Heart right ventricle (tissue), 16 donors: ENCODE measurements at regions not wholly inside any gene's neighbourhood (a gene's known extent, or its start where the extent isn't known, plus 50 kb on each side); places are given as distances from the start of the nearest gene placed in this dataset.

Experiments used
- ATAC-seq, 8 donors: fragments of 200-7000 bp; cut with Tn5 transposase; one replicate each; pipeline ENCODE4 v1.9.1; 2020; ENCODE audit warnings: mild to moderate bottlenecking in 8 of 8, moderate library complexity in 8 of 8, moderate number of reproducible peaks in 1 of 8
- DNase-seq, 2 donors: peaks; one replicate each; pipeline ENCODE4 v3.0.0-alpha.2; 2020
- H3K27ac ChIP-seq, 10 donors: fragments of 200-600 bp; sonication (generic) in 2 of 10; one replicate each; pipeline versions ENCODE4 v1.5.0 to v1.8.0; 2020 to 2022; ENCODE audit warnings: mild to moderate bottlenecking in 3 of 10
- H3K27me3 ChIP-seq, 7 donors: fragments of 200-600 bp; one replicate each; pipeline ENCODE4 v1.8.0; 2021 to 2022; ENCODE audit warnings: mild to moderate bottlenecking in 2 of 7
- H3K36me3 ChIP-seq, 9 donors: fragments of 200-600 bp; sonication (generic) in 1 of 9; one replicate each; pipeline versions ENCODE4 v1.5.0 to v1.8.0; 2020 to 2022; ENCODE audit warnings: mild to moderate bottlenecking in 2 of 9
- H3K4me1 ChIP-seq, 9 donors: fragments of 200-600 bp; sonication (generic) in 1 of 9; one replicate each; pipeline versions ENCODE4 v1.5.0 to v1.8.0; 2020 to 2022; ENCODE audit warnings: mild to moderate bottlenecking in 4 of 9
- H3K4me3 ChIP-seq, 10 donors: fragments of 200-600 bp; sonication (generic) in 2 of 10; one replicate each; pipeline versions ENCODE4 v1.5.0 to v1.8.0; 2020 to 2022; ENCODE audit warnings: mild to moderate bottlenecking in 7 of 10, moderate library complexity in 2 of 10
- H3K9me3 ChIP-seq, 11 donors: fragments of 200-600 bp in 10 of 11; sonication (generic) in 2 of 11; one replicate each; pipeline versions ENCODE4 v1.5.0 to v1.8.0; 2013 to 2022; ENCODE audit warnings: mild to moderate bottlenecking in 2 of 11, control low read depth in 1 of 11, moderate library complexity in 1 of 11
- CTCF ChIP-seq, 9 donors: fragments of 200-600 bp; sonication (generic) in 2 of 9; IDR thresholded peaks; one replicate each; pipeline versions ENCODE4 v1.5.0 to v1.8.0; 2021 to 2022; ENCODE audit warnings: antibody characterized with exemption in 9 of 9, mild to moderate bottlenecking in 5 of 9, moderate library complexity in 1 of 9
- WGBS, 2 donors: extraction: QIAGEN DNeasy Blood & Tissue Kit; methylation state at CpG; one replicate each; pipeline ENCODE4 v1.1.7; 2013; ENCODE audit warnings: inconsistent platforms in 1 of 2; 5-methylcytosine and 5-hydroxymethylcytosine counted together
- intact Hi-C, 10 donors: fragments of 100-400 bp; cut with DNase I; formaldehyde crosslinking; loops; one replicate each; pipeline versions ENCODE4 v1.11.1 to v1.14.2; 2022
- donor health status: Arrhythmogenic right ventricular cardiomyopathy.
- donor health status: ischemic (EF 13 %, LVEDD 7.1; RV severe dilation, severe dysfunction).
- donor health status: healthy with polysubstance abuse.
- donor health status: DM: no; HTN: yes; CAD: no.
- donor health status: DM: no; HTN: no; CAD: no.
- donor health status: ischemic (EF 25% LVEDD 6.9; RV normal size, moderate dysfunction).
- donor health status: ischemic (EF 25% LVEDD 5.7; RV mildly dilated, moderate dysfunction).
- donor health status: healthy.
- donor health status: DM: yes; HTN: yes; CAD: no.
- donor health status: Ischemic cardiomyopathy.
- donor health status: ischemic (EF 35%, LVEDD 5.7; RV mildly dilated, moderate dysfunction).
- donor health status: nonischemic (EF 11% LVEDD 7.7; RV severe dilation, severe dysfunction).
- donor health status: DM: yes; HTN: yes; CAD: no.
- donor health status: PGD.
- donor health status: ischemic (EF 29% LVEDD 5.4; RV normal size, mild dysfunction).
- donor health status: nonischemic (EF 23%, LVEDD 6.1; RV moderate dilation, normal function).

GRCh38 chr22:48803948-48804810 is 1023.5 kb downstream of the BRD1 start:
- no peaks in the 10 kb centered on the region for H3K36me3 ChIP-seq
- intact Hi-C loops, result no loop called here
- no peak for DNase-seq
- H3K27me3 ChIP-seq, result peaks cover 0 to 17% (median 8%) of the 10 kb centered on the region in 7 donors
- no peak overlapping the region for H3K4me3 ChIP-seq
- no peaks in the 10 kb centered on the region for H3K4me1 ChIP-seq
- H3K9me3 ChIP-seq, result no peaks in the 10 kb centered on the region
- H3K27ac ChIP-seq, result no peak overlapping the region
- TF ChIP-seq CTCF (IDR thresholded peaks at IDR 0.05), result no peak
- no peak for ATAC-seq
- WGBS, 2 donors, result 84% methylated on average over 25 of the region's 25 CpGs

- TF ChIP-seq CTCF (IDR thresholded peaks at IDR 0.05), result no peak
- Histone ChIP-seq H3K36me3 (no peaks in the 10 kb centered on the region), H3K4me3 (no peak overlapping the region), H3K27me3 (peaks cover 0 to 17% (median 8%) of the 10 kb centered on the region in 7 donors), H3K27ac (no peak overlapping the region), H3K4me1 (no peaks in the 10 kb centered on the region), H3K9me3 (no peaks in the 10 kb centered on the region)
- intact Hi-C loops, result no loop called here
- WGBS, 2 donors, result 60 to 71% methylated on average over 19 of the region's 19 CpGs
- ATAC-seq, result peak in 1 of 8 donors; percentile 44
- no peak for DNase-seq
Measured at GRCh38 chr22:48803171-48803947, 1024.3 kb downstream of the BRD1 start.

- no peak for DNase-seq
- no peaks in the 10 kb centered on the region for H3K4me1 ChIP-seq
- 80 to 82% methylated on average over 19 of the region's 19 CpGs for WGBS, 2 donors
- H3K9me3 ChIP-seq, result no peaks in the 10 kb centered on the region
- H3K27ac ChIP-seq, result no peak overlapping the region
- no peaks in the 10 kb centered on the region for H3K36me3 ChIP-seq
- ATAC-seq, result no peak
- intact Hi-C loops, result no loop called here
- no peak overlapping the region for H3K4me3 ChIP-seq
- no peak for TF ChIP-seq CTCF (IDR thresholded peaks at IDR 0.05)
- peaks cover 0 to 17% (median 8%) of the 10 kb centered on the region in 7 donors for H3K27me3 ChIP-seq
Measured at GRCh38 chr22:48802576-48802975, 1025.1 kb downstream of the BRD1 start.

- no peak for DNase-seq
- 92% methylated on average over 14 of the region's 14 CpGs for WGBS, 2 donors
Measured at GRCh38 chr22:48800886-48801607, 1026.6 kb downstream of the BRD1 start.

More at GRCh38 chr22:48800886-48801607, 1026.6 kb downstream of the BRD1 start:
- no peak for ATAC-seq
- TF ChIP-seq CTCF (IDR thresholded peaks at IDR 0.05), result no peak
- Histone ChIP-seq H3K36me3 (no peaks in the 10 kb centered on the region), H3K4me1 (no peaks in the 10 kb centered on the region), H3K27me3 (peaks cover 0 to 22% (median 9%) of the 10 kb centered on the region in 7 donors), H3K9me3 (no peaks in the 10 kb centered on the region), H3K4me3 (no peak overlapping the region), H3K27ac (no peak overlapping the region)
- intact Hi-C loops, result no loop called here
